Activated CD8-positive, alpha-beta T cell treated with anti-CD3 and anti-CD28 coated beads for 36 hours (primary cell): ENCODE measurements at regions not wholly inside any gene's neighbourhood (a gene's known extent, or its start where the extent isn't known, plus 50 kb on each side); places are given as distances from the start of the nearest gene placed in this dataset.

ENCODE experiments used
- ATAC-seq: fragments of 200-7000 bp; cut with Tn5 transposase; one replicate; pipeline ENCODE4 v1.10.0; 2021; ENCODE audit warnings: mild to moderate bottlenecking, moderate library complexity
- CTCF ChIA-PET: fragments of 350-600 bp; sonication (Branson Sonifier 250); formaldehyde crosslinking; loops from one replicate; lab custom pipeline; 2021; ENCODE audit warnings: antibody characterized with exemption; lab: Charles Lee
- POLR2A ChIA-PET: fragments of 350-600 bp; sonication (Branson Sonifier 250); formaldehyde crosslinking; loops from one replicate; lab custom pipeline; 2021; ENCODE audit warnings: antibody characterized with exemption; lab: Charles Lee
- DNase-seq: peaks from one replicate; pipeline ENCODE4 v3.0.0-alpha.2; 2020
- H3K27ac Mint-ChIP-seq: one replicate; pipeline ENCODE4 v1.8.0; 2021; ENCODE audit warnings: mild to moderate bottlenecking, mixed read lengths
- H3K27me3 Mint-ChIP-seq: one replicate; pipeline ENCODE4 v1.8.0; 2021; ENCODE audit warnings: mixed read lengths
- H3K36me3 Mint-ChIP-seq: one replicate; pipeline ENCODE4 v1.8.0; 2021; ENCODE audit warnings: low read depth, mixed read lengths
- H3K4me1 Mint-ChIP-seq: one replicate; pipeline ENCODE4 v1.8.0; 2021; ENCODE audit warnings: low read depth, mixed read lengths
- H3K4me3 Mint-ChIP-seq: one replicate; pipeline ENCODE4 v1.8.0; 2021; ENCODE audit warnings: mild to moderate bottlenecking, moderate library complexity, mixed read lengths
- H3K9me3 Mint-ChIP-seq: one replicate; pipeline ENCODE4 v1.8.0; 2021; ENCODE audit warnings: mixed read lengths
- CTCF ChIP-seq: fragments of 200-600 bp; IDR thresholded peaks from one replicate; pipeline ENCODE4 v1.8.0; 2022; ENCODE audit warnings: antibody characterized with exemption, mild to moderate bottlenecking
- intact Hi-C: fragments of 100-400 bp; cut with micrococcal nuclease; formaldehyde crosslinking; loops from one replicate; pipeline ENCODE4 v1.10.0; 2022

- ATAC-seq, result no peak
- intact Hi-C loops, result no loop called here
- CTCF ChIA-PET, result no interaction called here
Observed at GRCh38 chr3:176071943-176072342, 1125.3 kb downstream of the TBL1XR1 start.

GRCh38 chr3:176068750-176069149 is 1128.5 kb downstream of the TBL1XR1 start:
- H3K36me3 Mint-ChIP-seq, result no peaks in the 10 kb centered on the region
- no peaks in the 10 kb centered on the region for H3K4me1 Mint-ChIP-seq
- no peaks in the 10 kb centered on the region for H3K27me3 Mint-ChIP-seq
- H3K9me3 Mint-ChIP-seq, result no peaks in the 10 kb centered on the region
- no peak for TF ChIP-seq CTCF
- ChIA-PET CTCF (no interaction called here), POLR2A (no interaction called here)
- intact Hi-C loops, result no loop called here
- ATAC-seq (no peak), DNase-seq (no peak)
- no peak overlapping the region for H3K27ac Mint-ChIP-seq
- no peak overlapping the region for H3K4me3 Mint-ChIP-seq

More at GRCh38 chr3:176071943-176072342, 1125.3 kb downstream of the TBL1XR1 start:
- no peak for TF ChIP-seq CTCF
- no peak for DNase-seq
- no peaks in the 10 kb centered on the region for H3K27me3 Mint-ChIP-seq
- H3K4me3 Mint-ChIP-seq, result no peak overlapping the region
- POLR2A ChIA-PET, result no interaction called here
- no peaks in the 10 kb centered on the region for H3K4me1 Mint-ChIP-seq
- peaks cover 2% of the 10 kb centered on the region for H3K9me3 Mint-ChIP-seq
- no peaks in the 10 kb centered on the region for H3K36me3 Mint-ChIP-seq
- no peak overlapping the region for H3K27ac Mint-ChIP-seq

- intact Hi-C loops, result no loop called here
- H3K4me3 Mint-ChIP-seq, result no peak overlapping the region
- no peaks in the 10 kb centered on the region for H3K36me3 Mint-ChIP-seq
- no peaks in the 10 kb centered on the region for H3K27me3 Mint-ChIP-seq
- no peaks in the 10 kb centered on the region for H3K4me1 Mint-ChIP-seq
- no peak for TF ChIP-seq CTCF
- ATAC-seq, result no peak
- H3K9me3 Mint-ChIP-seq, result no peaks in the 10 kb centered on the region
- no peak overlapping the region for H3K27ac Mint-ChIP-seq
- POLR2A ChIA-PET, result no interaction called here
- DNase-seq, result no peak
- CTCF ChIA-PET, result no interaction called here
Observed at GRCh38 chr3:176058856-176059255, 1138.4 kb downstream of the TBL1XR1 start.

GRCh38 chr3:176055836-176056235 is 1141.4 kb downstream of the TBL1XR1 start:
- no peak for DNase-seq
- TF ChIP-seq CTCF, result no peak
- ATAC-seq, result no peak
- Mint-ChIP-seq H3K36me3 (no peaks in the 10 kb centered on the region), H3K9me3 (peaks cover 3% of the 10 kb centered on the region), H3K4me1 (no peaks in the 10 kb centered on the region), H3K27me3 (no peaks in the 10 kb centered on the region), H3K4me3 (no peak overlapping the region), H3K27ac (no peak overlapping the region)
- intact Hi-C loops, result no loop called here
- ChIA-PET POLR2A (no interaction called here), CTCF (no interaction called here)

- ATAC-seq (no peak), DNase-seq (no peak)
- H3K4me3 Mint-ChIP-seq, result no peak overlapping the region
- H3K4me1 Mint-ChIP-seq, result no peaks in the 10 kb centered on the region
- H3K36me3 Mint-ChIP-seq, result no peaks in the 10 kb centered on the region
- no peak overlapping the region for H3K27ac Mint-ChIP-seq
- ChIA-PET POLR2A (no interaction called here), CTCF (no interaction called here)
- no peaks in the 10 kb centered on the region for H3K27me3 Mint-ChIP-seq
- intact Hi-C loops, result no loop called here
- H3K9me3 Mint-ChIP-seq, result peaks cover 6% of the 10 kb centered on the region
- TF ChIP-seq CTCF, result no peak
Observed at GRCh38 chr3:176051766-176052165, 1145.5 kb downstream of the TBL1XR1 start.
